ENCODE measurements at regions not wholly inside any gene's neighbourhood (a gene's known extent, or its start where the extent isn't known, plus 50 kb on each side); places are given as distances from the start of the nearest gene placed in this dataset.

- no peak overlapping the region for H3K27ac ChIP-seq
- no peak for TF ChIP-seq ZFX (IDR thresholded peaks at IDR 0.05; ENCODE audit: borderline replicate concordance)
- TF ChIP-seq, protein P1, sequence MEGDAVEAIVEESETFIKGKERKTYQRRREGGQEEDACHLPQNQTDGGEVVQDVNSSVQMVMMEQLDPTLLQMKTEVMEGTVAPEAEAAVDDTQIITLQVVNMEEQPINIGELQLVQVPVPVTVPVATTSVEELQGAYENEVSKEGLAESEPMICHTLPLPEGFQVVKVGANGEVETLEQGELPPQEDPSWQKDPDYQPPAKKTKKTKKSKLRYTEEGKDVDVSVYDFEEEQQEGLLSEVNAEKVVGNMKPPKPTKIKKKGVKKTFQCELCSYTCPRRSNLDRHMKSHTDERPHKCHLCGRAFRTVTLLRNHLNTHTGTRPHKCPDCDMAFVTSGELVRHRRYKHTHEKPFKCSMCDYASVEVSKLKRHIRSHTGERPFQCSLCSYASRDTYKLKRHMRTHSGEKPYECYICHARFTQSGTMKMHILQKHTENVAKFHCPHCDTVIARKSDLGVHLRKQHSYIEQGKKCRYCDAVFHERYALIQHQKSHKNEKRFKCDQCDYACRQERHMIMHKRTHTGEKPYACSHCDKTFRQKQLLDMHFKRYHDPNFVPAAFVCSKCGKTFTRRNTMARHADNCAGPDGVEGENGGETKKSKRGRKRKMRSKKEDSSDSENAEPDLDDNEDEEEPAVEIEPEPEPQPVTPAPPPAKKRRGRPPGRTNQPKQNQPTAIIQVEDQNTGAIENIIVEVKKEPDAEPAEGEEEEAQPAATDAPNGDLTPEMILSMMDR (IDR thresholded peaks at IDR 0.05), result no peak
Observed at GRCh38 chr1:108045460-108045859, 80.5 kb upstream of the VAV3 start.

GRCh38 chr1:108044318-108044717, 79.3 kb upstream of the VAV3 start:
- TF ChIP-seq, protein P1 (IDR thresholded peaks at IDR 0.05), result no peak
- no peak for TF ChIP-seq ZFX (IDR thresholded peaks at IDR 0.05; ENCODE audit: borderline replicate concordance)
- no peak overlapping the region for H3K27ac ChIP-seq

GRCh38 chr1:108043707-108044106, 78.7 kb upstream of the VAV3 start:
- H3K27ac ChIP-seq, result no peak overlapping the region
- TF ChIP-seq ZFX (IDR thresholded peaks at IDR 0.05; ENCODE audit: borderline replicate concordance), result no peak
- TF ChIP-seq, protein P1 (IDR thresholded peaks at IDR 0.05), result no peak

DNA sequence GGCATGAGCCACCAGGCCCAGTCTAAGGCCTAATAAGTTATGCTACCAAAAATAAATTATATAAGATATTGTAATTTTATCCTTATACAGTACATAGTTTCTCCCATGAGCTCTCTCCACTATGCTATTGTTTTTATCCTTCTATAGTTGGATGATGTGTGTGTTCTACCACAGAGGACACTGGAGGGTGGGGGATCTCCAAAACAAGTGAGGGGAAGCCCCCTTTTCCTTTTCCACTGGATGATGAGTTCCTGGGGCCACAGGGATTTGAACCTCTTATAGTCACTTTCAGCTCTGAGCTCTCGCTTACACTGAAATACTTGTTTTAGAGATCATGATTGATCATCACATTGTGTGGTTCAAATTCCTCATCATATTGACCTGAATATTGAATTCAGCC, 77.6 kb upstream of the VAV3 start:
- TF ChIP-seq, protein P1 (IDR thresholded peaks at IDR 0.05), result no peak
- no peak for TF ChIP-seq ZFX (IDR thresholded peaks at IDR 0.05; ENCODE audit: borderline replicate concordance)
- H3K27ac ChIP-seq, result no peak overlapping the region

DNA sequence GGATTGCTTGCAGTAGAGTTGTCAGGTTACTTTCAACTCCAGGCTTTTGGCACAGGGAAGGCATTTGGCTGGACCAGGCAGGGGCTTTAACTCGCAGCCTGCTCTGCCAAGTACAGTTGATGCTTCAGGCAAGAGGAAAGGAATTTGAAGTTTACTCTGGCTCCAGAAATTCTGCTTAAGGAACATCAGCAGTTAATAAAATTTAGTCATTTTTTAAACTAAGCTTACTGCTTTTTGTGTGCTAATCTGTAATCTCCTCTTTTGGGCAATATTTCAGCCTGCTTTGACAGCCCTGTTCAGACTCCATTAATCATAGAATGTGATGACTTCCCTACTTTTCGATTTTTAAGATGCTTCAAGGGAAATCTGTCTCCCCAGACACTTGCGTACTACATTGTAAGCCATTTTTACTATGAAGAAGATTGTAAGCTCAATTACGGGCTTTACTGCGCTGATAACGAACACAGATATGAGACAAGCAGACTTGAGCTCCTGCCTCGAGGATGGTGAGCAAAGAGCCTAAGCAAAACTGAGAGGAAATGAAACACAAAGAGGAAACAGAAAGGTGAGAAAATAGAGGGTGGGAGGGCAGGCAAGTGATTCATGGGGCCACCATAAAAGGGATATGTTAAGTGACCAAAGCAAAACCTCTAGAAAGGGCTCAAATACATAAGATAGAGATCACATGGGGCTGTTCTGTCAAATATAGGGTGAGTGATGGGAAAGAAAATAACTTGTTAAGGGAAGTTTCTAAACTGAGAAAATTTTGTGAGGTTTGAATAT, 76.6 kb upstream of the VAV3 start:
- peak overlapping the region; percentile 68 for H3K27ac ChIP-seq
- TF ChIP-seq, protein P1 (IDR thresholded peaks at IDR 0.05), result no peak
- no peak for TF ChIP-seq ZFX (IDR thresholded peaks at IDR 0.05; ENCODE audit: borderline replicate concordance)

DNA sequence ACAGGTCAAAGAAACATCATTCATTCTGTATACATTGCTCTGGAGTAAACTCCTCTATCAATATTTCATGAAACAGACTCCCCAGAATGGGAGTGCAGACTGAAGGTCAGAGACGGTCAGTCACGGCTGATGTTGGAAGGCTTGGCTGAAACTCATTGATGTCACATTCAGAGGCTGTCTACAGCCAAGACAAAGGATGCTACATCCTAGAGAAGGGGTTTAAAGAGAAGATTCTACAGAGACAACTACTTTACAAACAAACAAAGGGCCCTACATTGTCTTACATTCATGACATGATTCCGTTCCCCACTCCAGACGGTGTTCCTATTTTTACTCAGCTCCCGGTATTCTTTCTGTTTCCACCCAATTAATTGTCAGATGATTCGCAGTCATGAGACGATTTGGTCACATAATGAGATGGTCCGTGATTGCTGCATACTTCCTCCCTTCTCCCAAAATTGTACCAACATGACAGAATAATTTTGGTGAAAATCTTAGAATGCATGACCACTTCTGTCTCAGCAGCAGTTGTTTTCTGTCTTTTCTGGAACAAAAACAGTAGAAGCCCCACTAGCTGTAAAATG, 73.8 kb upstream of the VAV3 start:
- H3K27ac ChIP-seq, result no peak overlapping the region
- TF ChIP-seq, protein P1 (IDR thresholded peaks at IDR 0.05), result no peak
- TF ChIP-seq ZFX (IDR thresholded peaks at IDR 0.05; ENCODE audit: borderline replicate concordance), result no peak

All from 22Rv1 (cell line).